ENCODE measurements at regions not wholly inside any gene's neighbourhood (a gene's known extent, or its start where the extent isn't known, plus 50 kb on each side); places are given as distances from the start of the nearest gene placed in this dataset.

GRCh38 chr4:62344474-62344873 lies 1144.3 kb downstream of the ADGRL3 start:
- TF ChIP-seq POLR2A (IDR thresholded peaks at IDR 0.05): no peak
- TF ChIP-seq CTCF (IDR thresholded peaks at IDR 0.05): no peak

Data from Peyer's patch (tissue), 4 donors.